ENCODE measurements at regions not wholly inside any gene's neighbourhood (a gene's known extent, or its start where the extent isn't known, plus 50 kb on each side); places are given as distances from the start of the nearest gene placed in this dataset.

- Histone ChIP-seq H3K36me3 (no peaks in the 10 kb centered on the region), H3K4me3 (no peak overlapping the region), H3K4me1 (ENCODE audit: control insufficient read depth in 1 of 2, low read depth in 2 of 2) (no peaks in the 10 kb centered on the region), H3K27me3 (replicated peaks; ENCODE audit: insufficient read depth) (no peaks in the 10 kb centered on the region), H3K9me3 (no peaks in the 10 kb centered on the region), H3K27ac (no peak overlapping the region)
- no peak for TF ChIP-seq CTCF (IDR thresholded peaks at IDR 0.05)
- no peak for DNase-seq (ENCODE audit: low spot score)
- ATAC-seq (ENCODE audit: insufficient number of reproducible peaks, low FRiP score, low read depth), result no peak
Observed at GRCh38 chr12:41908206-41908605, 236.5 kb downstream of the GXYLT1 start.

DNA sequence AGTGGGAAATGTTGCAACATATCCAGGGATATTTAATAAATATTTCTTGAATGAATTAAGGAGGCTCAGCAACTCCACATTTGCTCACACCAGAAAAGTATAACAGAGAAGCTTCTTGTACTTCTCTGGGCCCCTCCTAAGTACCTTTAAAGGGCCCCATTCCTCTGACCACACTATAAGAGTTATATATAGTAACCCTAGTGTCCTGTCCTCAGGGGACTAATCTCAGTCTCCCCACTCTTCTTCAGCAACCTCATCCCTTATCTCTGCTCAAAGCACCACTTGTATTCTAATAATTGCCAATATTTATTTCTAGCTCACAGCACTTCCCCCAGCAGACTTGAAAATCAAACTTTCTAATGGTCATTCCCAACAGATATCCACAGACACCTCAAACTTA is 237.1 kb downstream of the GXYLT1 start:
- TF ChIP-seq CTCF (IDR thresholded peaks at IDR 0.05), result no peak
- Histone ChIP-seq H3K4me3 (no peak overlapping the region), H3K27ac (no peak overlapping the region), H3K27me3 (replicated peaks; ENCODE audit: insufficient read depth) (no peaks in the 10 kb centered on the region), H3K36me3 (no peaks in the 10 kb centered on the region), H3K4me1 (ENCODE audit: control insufficient read depth in 1 of 2, low read depth in 2 of 2) (no peaks in the 10 kb centered on the region), H3K9me3 (no peaks in the 10 kb centered on the region)
- ATAC-seq (ENCODE audit: insufficient number of reproducible peaks, low FRiP score, low read depth) (no peak), DNase-seq (ENCODE audit: low spot score) (no peak)

DNA sequence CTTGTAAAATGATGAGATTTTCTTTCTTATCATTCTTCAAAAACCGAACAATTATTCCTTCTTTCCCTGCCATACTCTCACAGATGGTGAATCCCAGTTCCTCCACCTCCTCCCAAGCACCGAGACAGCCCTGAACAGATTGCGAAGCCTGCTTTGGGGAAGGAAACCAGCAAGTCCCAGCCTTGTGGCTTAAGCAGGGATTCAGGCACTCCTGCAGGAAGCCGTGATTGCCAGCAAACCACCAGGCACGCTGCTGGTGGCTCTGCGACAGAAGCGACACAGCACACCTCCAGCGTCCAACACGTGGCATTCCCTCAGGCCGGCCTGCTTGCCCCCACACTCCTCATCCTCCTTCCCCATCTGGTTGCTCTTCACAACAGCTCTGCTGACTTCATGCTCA is 237.7 kb downstream of the GXYLT1 start:
- Histone ChIP-seq H3K9me3 (no peaks in the 10 kb centered on the region), H3K27ac (no peak overlapping the region), H3K4me3 (no peak overlapping the region), H3K4me1 (ENCODE audit: control insufficient read depth in 1 of 2, low read depth in 2 of 2) (no peaks in the 10 kb centered on the region), H3K27me3 (replicated peaks; ENCODE audit: insufficient read depth) (no peaks in the 10 kb centered on the region), H3K36me3 (no peaks in the 10 kb centered on the region)
- ATAC-seq (ENCODE audit: insufficient number of reproducible peaks, low FRiP score, low read depth), result no peak
- no peak for TF ChIP-seq CTCF (IDR thresholded peaks at IDR 0.05)
- no peak for DNase-seq (ENCODE audit: low spot score)

- H3K36me3 ChIP-seq, result no peaks in the 10 kb centered on the region
- no peaks in the 10 kb centered on the region for H3K4me1 ChIP-seq (ENCODE audit: control insufficient read depth in 1 of 2, low read depth in 2 of 2)
- ATAC-seq (ENCODE audit: insufficient number of reproducible peaks, low FRiP score, low read depth) (no peak), DNase-seq (ENCODE audit: low spot score) (no peak)
- no peak overlapping the region for H3K27ac ChIP-seq
- H3K4me3 ChIP-seq, result no peak overlapping the region
- TF ChIP-seq CTCF (IDR thresholded peaks at IDR 0.05), result no peak
- H3K27me3 ChIP-seq (replicated peaks; ENCODE audit: insufficient read depth), result no peaks in the 10 kb centered on the region
- no peaks in the 10 kb centered on the region for H3K9me3 ChIP-seq
Observed at GRCh38 chr12:41905759-41906297, 238.8 kb downstream of the GXYLT1 start.

GRCh38 chr12:41905073-41905758 is 239.5 kb downstream of the GXYLT1 start:
- Histone ChIP-seq H3K27ac (no peak overlapping the region), H3K9me3 (no peaks in the 10 kb centered on the region), H3K4me3 (no peak overlapping the region), H3K36me3 (no peaks in the 10 kb centered on the region), H3K27me3 (replicated peaks; ENCODE audit: insufficient read depth) (no peaks in the 10 kb centered on the region), H3K4me1 (ENCODE audit: control insufficient read depth in 1 of 2, low read depth in 2 of 2) (no peaks in the 10 kb centered on the region)
- ATAC-seq (ENCODE audit: insufficient number of reproducible peaks, low FRiP score, low read depth), result no peak
- DNase-seq (ENCODE audit: low spot score), result no peak
- no peak for TF ChIP-seq CTCF (IDR thresholded peaks at IDR 0.05)
